OCI-LY1 (cell line): ENCODE measurements at regions not wholly inside any gene's neighbourhood (a gene's known extent, or its start where the extent isn't known, plus 50 kb on each side); places are given as distances from the start of the nearest gene placed in this dataset.

Experiments used
- H2AFZ ChIP-seq: fragments of 200-600 bp; sonication (generic), shearing (Covaris generic); 2 replicates; pipeline ENCODE4 v1.6.0; 2014; ENCODE audit warnings: antibody characterized with exemption, mild to moderate bottlenecking, low read length
- H3F3A ChIP-seq: fragments of 200-600 bp; sonication (generic), shearing (Covaris generic); 2 replicates; pipeline ENCODE4 v1.6.0; 2014; ENCODE audit warnings: mild to moderate bottlenecking, antibody characterized with exemption, low read length, moderate library complexity; ENCODE audit not compliant: insufficient read depth
- H3K27ac ChIP-seq: fragments of 200-600 bp; sonication (generic); 2 replicates; pipeline ENCODE4 v1.5.1; 2014; ENCODE audit warnings: low read length, mixed run types, mild to moderate bottlenecking, low read depth; ENCODE audit not compliant: poor library complexity, severe bottlenecking
- H3K27me3 ChIP-seq: fragments of 200-600 bp; sonication (generic); 2 replicates; pipeline ENCODE4 v1.6.0; 2014; ENCODE audit warnings: antibody characterized with exemption, mild to moderate bottlenecking, low read length, moderate library complexity; ENCODE audit not compliant: insufficient read depth
- H3K36me3 ChIP-seq: fragments of 200-600 bp; sonication (generic); 2 replicates; pipeline ENCODE4 v1.6.1; 2014; ENCODE audit warnings: mild to moderate bottlenecking, antibody characterized with exemption, low read length, moderate library complexity, mixed read lengths; ENCODE audit not compliant: insufficient read depth
- H3K4me1 ChIP-seq: fragments of 200-600 bp; sonication (generic); 2 replicates; pipeline ENCODE4 v1.5.1; 2014; ENCODE audit warnings: mild to moderate bottlenecking, low read length, moderate library complexity; ENCODE audit not compliant: insufficient read depth, severe bottlenecking
- H3K4me2 ChIP-seq: fragments of 200-600 bp; sonication (generic), shearing (Covaris generic); 2 replicates; pipeline ENCODE4 v1.6.1; 2014; ENCODE audit warnings: low read length
- H3K4me3 ChIP-seq: fragments of 200-600 bp; sonication (generic); 2 replicates; pipeline ENCODE4 v1.5.1; 2014; ENCODE audit warnings: low read length, low read depth, mild to moderate bottlenecking, mixed read lengths; ENCODE audit not compliant: poor library complexity, severe bottlenecking
- H3K79me2 ChIP-seq: fragments of 200-600 bp; shearing (Covaris generic); 2 replicates; pipeline ENCODE4 v1.6.1; 2016; ENCODE audit warnings: mixed run types, low read length, mixed read lengths; ENCODE audit not compliant: insufficient read depth
- H3K9ac ChIP-seq: fragments of 200-600 bp; sonication (generic), shearing (Covaris generic); 2 replicates; pipeline ENCODE4 v1.6.1; 2014; ENCODE audit warnings: mild to moderate bottlenecking, low read length, mixed read lengths
- H3K9me2 ChIP-seq: fragments of 200-600 bp; sonication (generic), shearing (Covaris generic); 2 replicates; pipeline ENCODE4 v1.6.1; 2014; ENCODE audit warnings: low read depth, mild to moderate bottlenecking, low read length, mixed read lengths
- H3K9me3 ChIP-seq: fragments of 200-600 bp; shearing (Covaris generic); 2 replicates; pipeline ENCODE4 v1.6.1; 2014; ENCODE audit warnings: low read length, mixed read lengths
- H4K20me1 ChIP-seq: fragments of 200-600 bp; sonication (generic), shearing (Covaris generic); 2 replicates; pipeline ENCODE4 v1.6.0; 2016; ENCODE audit warnings: mild to moderate bottlenecking, low read length; ENCODE audit not compliant: insufficient read depth
- EZH2 ChIP-seq: fragments of 200-600 bp; sonication (generic), shearing (Covaris generic); IDR thresholded peaks from 2 replicates; pipeline ENCODE4 v1.8.0; 2017; ENCODE audit warnings: borderline replicate concordance, mixed run types, mild to moderate bottlenecking, antibody characterized with exemption, low read length, moderate library complexity, mixed read lengths
- TF ChIP-seq, protein P1 (sequence below): fragments of 200-600 bp; sonication (generic), shearing (Covaris generic); IDR thresholded peaks from 2 replicates; pipeline ENCODE4 v1.5.1; 2017; ENCODE audit warnings: mild to moderate bottlenecking, antibody characterized with exemption, low read length, moderate library complexity, mixed read lengths

DNA sequence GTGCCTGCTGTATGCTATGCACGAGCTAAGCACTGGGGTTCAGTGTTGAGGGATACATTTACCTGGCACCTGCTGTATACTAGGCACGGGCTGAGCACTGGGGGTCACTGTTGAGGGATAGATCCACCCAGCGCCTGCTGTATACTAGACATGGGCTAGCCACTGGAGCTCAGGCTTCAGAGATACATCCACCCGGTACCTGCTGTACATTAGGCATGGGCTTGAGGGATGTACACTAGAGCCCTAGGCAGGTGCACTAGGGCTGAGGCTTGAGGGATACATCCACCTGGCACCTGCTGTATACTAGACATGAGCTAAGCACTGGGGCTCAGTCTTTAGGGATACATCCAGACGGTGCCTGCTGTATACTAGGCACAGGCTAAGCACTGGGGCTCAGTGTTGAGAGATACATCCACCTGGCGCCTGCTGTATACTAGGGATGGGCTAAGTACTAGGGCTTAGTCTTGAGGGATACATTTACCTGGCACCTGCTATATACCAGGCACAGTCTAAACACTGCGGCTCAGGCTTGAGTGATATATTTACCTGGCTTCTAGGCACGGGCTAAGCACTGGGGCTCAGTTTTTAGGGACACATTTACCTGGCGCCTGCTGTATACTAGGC, 92.7 kb downstream of the ADRA2C start:
- Histone ChIP-seq H3K4me3 (no peak overlapping the region), H3K9me2 (no peaks in the 10 kb centered on the region), H3F3A (no peaks in the 10 kb centered on the region), H3K9ac (no peak overlapping the region), H3K4me2 (no peak overlapping the region), H3K36me3 (no peaks in the 10 kb centered on the region), H3K4me1 (no peaks in the 10 kb centered on the region), H3K9me3 (no peaks in the 10 kb centered on the region), H3K27ac (no peak overlapping the region), H3K27me3 (no peaks in the 10 kb centered on the region), H4K20me1 (no peaks in the 10 kb centered on the region), H3K79me2 (no peaks in the 10 kb centered on the region), H2AFZ (no peak overlapping the region)
- TF ChIP-seq, protein P1, sequence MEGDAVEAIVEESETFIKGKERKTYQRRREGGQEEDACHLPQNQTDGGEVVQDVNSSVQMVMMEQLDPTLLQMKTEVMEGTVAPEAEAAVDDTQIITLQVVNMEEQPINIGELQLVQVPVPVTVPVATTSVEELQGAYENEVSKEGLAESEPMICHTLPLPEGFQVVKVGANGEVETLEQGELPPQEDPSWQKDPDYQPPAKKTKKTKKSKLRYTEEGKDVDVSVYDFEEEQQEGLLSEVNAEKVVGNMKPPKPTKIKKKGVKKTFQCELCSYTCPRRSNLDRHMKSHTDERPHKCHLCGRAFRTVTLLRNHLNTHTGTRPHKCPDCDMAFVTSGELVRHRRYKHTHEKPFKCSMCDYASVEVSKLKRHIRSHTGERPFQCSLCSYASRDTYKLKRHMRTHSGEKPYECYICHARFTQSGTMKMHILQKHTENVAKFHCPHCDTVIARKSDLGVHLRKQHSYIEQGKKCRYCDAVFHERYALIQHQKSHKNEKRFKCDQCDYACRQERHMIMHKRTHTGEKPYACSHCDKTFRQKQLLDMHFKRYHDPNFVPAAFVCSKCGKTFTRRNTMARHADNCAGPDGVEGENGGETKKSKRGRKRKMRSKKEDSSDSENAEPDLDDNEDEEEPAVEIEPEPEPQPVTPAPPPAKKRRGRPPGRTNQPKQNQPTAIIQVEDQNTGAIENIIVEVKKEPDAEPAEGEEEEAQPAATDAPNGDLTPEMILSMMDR: no peak

DNA sequence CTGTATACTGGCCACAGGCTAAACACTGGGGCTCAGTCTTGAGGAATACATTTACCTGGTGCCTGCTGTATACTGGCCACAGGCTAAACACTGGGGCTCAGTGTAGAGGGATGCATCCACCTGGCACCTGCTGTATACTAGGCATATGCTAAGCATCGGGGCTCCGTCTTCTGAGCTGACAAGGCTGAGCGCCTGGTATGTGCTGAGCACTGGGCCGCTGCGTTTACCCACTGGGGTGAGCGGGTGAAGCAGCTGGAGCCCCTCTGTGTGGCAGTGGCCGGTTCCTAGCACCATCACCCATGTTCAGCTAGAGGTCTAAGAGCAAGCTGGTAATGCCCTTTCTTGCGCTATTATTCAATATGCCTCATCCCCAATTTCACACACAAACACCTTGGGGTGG, 93.4 kb downstream of the ADRA2C start:
- Histone ChIP-seq H3K27ac (no peak overlapping the region), H3K4me3 (no peak overlapping the region), H3K36me3 (no peaks in the 10 kb centered on the region), H3F3A (no peaks in the 10 kb centered on the region), H3K79me2 (no peaks in the 10 kb centered on the region), H3K9me3 (no peaks in the 10 kb centered on the region), H3K9me2 (no peaks in the 10 kb centered on the region), H4K20me1 (no peaks in the 10 kb centered on the region), H2AFZ (no peak overlapping the region), H3K4me2 (no peak overlapping the region), H3K27me3 (no peaks in the 10 kb centered on the region), H3K9ac (no peak overlapping the region), H3K4me1 (no peaks in the 10 kb centered on the region)
- TF ChIP-seq, protein P1: no peak
- no peak for TF ChIP-seq EZH2

GRCh38 chr4:3860061-3860912, 94.1 kb downstream of the ADRA2C start:
- no peaks in the 10 kb centered on the region for H3F3A ChIP-seq
- H3K27me3 ChIP-seq: no peaks in the 10 kb centered on the region
- H3K9me2 ChIP-seq: no peaks in the 10 kb centered on the region
- no peaks in the 10 kb centered on the region for H3K79me2 ChIP-seq
- no peaks in the 10 kb centered on the region for H3K4me1 ChIP-seq
- TF ChIP-seq, protein P1: no peak
- no peak for TF ChIP-seq EZH2
- no peaks in the 10 kb centered on the region for H4K20me1 ChIP-seq
- H3K4me2 ChIP-seq: no peak overlapping the region
- H2AFZ ChIP-seq: no peak overlapping the region
- H3K4me3 ChIP-seq: no peak overlapping the region
- H3K9me3 ChIP-seq: no peaks in the 10 kb centered on the region
- no peaks in the 10 kb centered on the region for H3K36me3 ChIP-seq
- H3K9ac ChIP-seq: no peak overlapping the region
- no peak overlapping the region for H3K27ac ChIP-seq
